Mesenchymal stem cell (in vitro differentiated cells and primary cell): ENCODE measurements at regions not wholly inside any gene's neighbourhood (a gene's known extent, or its start where the extent isn't known, plus 50 kb on each side); places are given as distances from the start of the nearest gene placed in this dataset.

ENCODE experiments used
- DNase-seq: peaks from one replicate; pipeline ENCODE4 v3.0.0-alpha.2; 2013
- H2AFZ ChIP-seq: one replicate; pipeline ENCODE4 v1.6.1; 2013; ENCODE audit warnings: low read depth, mild to moderate bottlenecking, control low read depth, inconsistent platforms, low read length, moderate library complexity
- H2AK5ac ChIP-seq: 2 replicates; pipeline ENCODE4 v1.6.1; 2013; ENCODE audit warnings: low read length, moderate library complexity, mild to moderate bottlenecking, inconsistent platforms; ENCODE audit not compliant: severe bottlenecking
- H2BK120ac ChIP-seq: one replicate; pipeline ENCODE4 v1.6.1; 2013; ENCODE audit warnings: low read depth, mild to moderate bottlenecking, inconsistent platforms, low read length, moderate library complexity
- H2BK12ac ChIP-seq, 2 experiments: one replicate each; pipeline ENCODE4 v1.6.1; 2013; ENCODE audit warnings: inconsistent platforms in 2 of 2, low read length in 2 of 2, mild to moderate bottlenecking in 2 of 2, moderate library complexity in 2 of 2, control low read depth in 1 of 2
- H2BK15ac ChIP-seq: one replicate; pipeline ENCODE4 v1.6.1; 2013; ENCODE audit warnings: mild to moderate bottlenecking, low read depth, inconsistent platforms; ENCODE audit not compliant: poor library complexity, severe bottlenecking
- H2BK5ac ChIP-seq: 2 replicates; pipeline ENCODE4 v1.6.1; 2013; ENCODE audit warnings: low read depth, mild to moderate bottlenecking, low read length, control low read depth, inconsistent platforms; ENCODE audit not compliant: poor library complexity, severe bottlenecking
- H3K14ac ChIP-seq, 2 experiments: one replicate each; pipeline ENCODE4 v1.6.1; 2013; ENCODE audit warnings: inconsistent platforms in 2 of 2, low read length in 2 of 2, control low read depth in 1 of 2, mild to moderate bottlenecking in 1 of 2, moderate library complexity in 1 of 2
- H3K18ac ChIP-seq, 2 experiments: one replicate each; pipeline ENCODE4 v1.6.1; 2013; ENCODE audit warnings: inconsistent platforms in 2 of 2, low read length in 2 of 2, control low read depth in 1 of 2, low read depth in 1 of 2, mild to moderate bottlenecking in 1 of 2
- H3K23ac ChIP-seq, 2 experiments: one replicate each; pipeline ENCODE4 v1.6.1; 2013; ENCODE audit warnings: inconsistent platforms in 2 of 2, low read length in 2 of 2, mild to moderate bottlenecking in 2 of 2, moderate library complexity in 2 of 2, control low read depth in 1 of 2
- H3K27ac ChIP-seq: 2 replicates; pipeline ENCODE4 v1.5.1; 2013; ENCODE audit warnings: mild to moderate bottlenecking, moderate library complexity, low read length, control low read depth, inconsistent platforms; ENCODE audit not compliant: poor library complexity, severe bottlenecking
- H3K27me3 ChIP-seq, 2 experiments: 2 replicates each; pipeline versions ENCODE4 v1.6.1 to v1.7.0; 2013; ENCODE audit warnings: low read length in 2 of 2, mild to moderate bottlenecking in 2 of 2, moderate library complexity in 2 of 2, control low read depth in 1 of 2, inconsistent platforms in 1 of 2; ENCODE audit not compliant: control insufficient read depth in 1 of 2, insufficient read depth in 1 of 2
- H3K36me3 ChIP-seq, 2 experiments: 2 replicates each; pipeline versions ENCODE4 v1.6.1 to v1.7.0; 2013; ENCODE audit warnings: low read length in 2 of 2, control low read depth in 1 of 2, inconsistent platforms in 1 of 2, low read depth in 1 of 2, mild to moderate bottlenecking in 1 of 2; ENCODE audit not compliant: insufficient read depth in 2 of 2, control insufficient read depth in 1 of 2
- H3K4ac ChIP-seq, 2 experiments: one replicate each; pipeline ENCODE4 v1.6.1; 2013; ENCODE audit warnings: inconsistent platforms in 2 of 2, low read length in 2 of 2, mild to moderate bottlenecking in 2 of 2, moderate library complexity in 2 of 2, control low read depth in 1 of 2, low read depth in 1 of 2
- H3K4me1 ChIP-seq: 2 replicates; pipeline ENCODE4 v1.6.1; 2013; ENCODE audit warnings: low read depth, low read length, control low read depth; ENCODE audit not compliant: control insufficient read depth, insufficient read depth
- H3K4me2 ChIP-seq: 2 replicates; pipeline ENCODE4 v1.6.1; 2013; ENCODE audit warnings: low read length, mild to moderate bottlenecking, inconsistent platforms; ENCODE audit not compliant: poor library complexity, severe bottlenecking
- H3K4me3 ChIP-seq, 2 experiments: 2 replicates each; pipeline versions ENCODE4 v1.5.1 to v1.7.0; 2013; ENCODE audit warnings: low read length in 2 of 2, mild to moderate bottlenecking in 2 of 2, control low read depth in 1 of 2, low read depth in 1 of 2; ENCODE audit not compliant: insufficient read depth in 1 of 2
- H3K79me1 ChIP-seq: replicated peaks from 2 replicates; pipeline ENCODE4 v1.6.1; 2013; ENCODE audit warnings: mild to moderate bottlenecking, control low read depth, low read length, inconsistent platforms; ENCODE audit not compliant: poor library complexity, severe bottlenecking
- H3K9ac ChIP-seq: 2 replicates; pipeline ENCODE4 v1.7.0; 2013; ENCODE audit warnings: mild to moderate bottlenecking, low read length, moderate library complexity
- H3K9me3 ChIP-seq: 2 replicates; pipeline ENCODE4 v1.7.0; 2013; ENCODE audit warnings: mild to moderate bottlenecking, low read length; ENCODE audit not compliant: control insufficient read depth
- H4K8ac ChIP-seq: one replicate; pipeline ENCODE4 v1.6.1; 2013; ENCODE audit warnings: inconsistent platforms, mild to moderate bottlenecking, low read length, moderate library complexity
- H4K91ac ChIP-seq: one replicate; pipeline ENCODE4 v1.6.1; 2013; ENCODE audit warnings: mild to moderate bottlenecking, low read length, inconsistent platforms
- WGBS: methylation state at CpG from one replicate; pipeline ENCODE4 v1.1.7; 2013; ENCODE audit warnings: mixed read lengths; 5-methylcytosine and 5-hydroxymethylcytosine counted together

DNA sequence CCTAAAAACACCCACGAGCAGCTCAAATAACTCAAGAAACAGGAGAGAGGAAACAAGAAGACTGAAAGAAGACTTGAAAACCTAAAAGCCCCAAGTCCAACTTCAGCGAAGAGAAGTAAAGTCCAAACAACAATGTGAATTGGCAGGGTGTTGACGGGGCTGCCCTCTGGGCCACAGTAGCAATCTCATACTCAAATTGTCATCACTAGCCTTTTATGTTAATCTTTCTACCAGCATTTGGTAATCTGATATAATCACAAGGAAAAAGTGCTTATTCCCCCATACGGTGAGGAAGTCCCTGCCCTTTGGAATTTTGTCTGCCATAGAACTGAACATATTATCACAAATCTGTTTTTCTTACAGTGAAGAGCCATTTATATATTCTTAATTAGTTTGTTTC is 51.5 kb upstream of the IFNE start:
- no peak overlapping the region for H4K8ac ChIP-seq
- 71% methylated on average over 4 of the region's 4 CpGs for WGBS
- H3K4ac ChIP-seq = no peak overlapping the region
- H2BK5ac ChIP-seq = no peak overlapping the region
- peaks cover 24% of the 10 kb centered on the region for H3K79me1 ChIP-seq
- no peak overlapping the region for H3K23ac ChIP-seq
- H3K27ac ChIP-seq = no peak overlapping the region
- H3K27me3 ChIP-seq = no peaks in the 10 kb centered on the region
- H2BK12ac ChIP-seq = no peak overlapping the region
- no peak overlapping the region for H2AK5ac ChIP-seq
- H2BK15ac ChIP-seq = no peak overlapping the region
- H3K4me1 ChIP-seq = no peaks in the 10 kb centered on the region
- no peak overlapping the region for H3K4me2 ChIP-seq
- H3K4me3 ChIP-seq = no peak overlapping the region
- H3K18ac ChIP-seq = no peak overlapping the region
- H3K9ac ChIP-seq = peak overlapping the region; percentile 16
- DNase-seq = no peak
- H3K36me3 ChIP-seq = peaks cover under 1 to 64% of the 10 kb centered on the region in 2 experiments
- no peak overlapping the region for H4K91ac ChIP-seq
- no peak overlapping the region for H3K14ac ChIP-seq
- H2AFZ ChIP-seq = no peak overlapping the region
- H2BK120ac ChIP-seq = no peak overlapping the region
- no peaks in the 10 kb centered on the region for H3K9me3 ChIP-seq

DNA sequence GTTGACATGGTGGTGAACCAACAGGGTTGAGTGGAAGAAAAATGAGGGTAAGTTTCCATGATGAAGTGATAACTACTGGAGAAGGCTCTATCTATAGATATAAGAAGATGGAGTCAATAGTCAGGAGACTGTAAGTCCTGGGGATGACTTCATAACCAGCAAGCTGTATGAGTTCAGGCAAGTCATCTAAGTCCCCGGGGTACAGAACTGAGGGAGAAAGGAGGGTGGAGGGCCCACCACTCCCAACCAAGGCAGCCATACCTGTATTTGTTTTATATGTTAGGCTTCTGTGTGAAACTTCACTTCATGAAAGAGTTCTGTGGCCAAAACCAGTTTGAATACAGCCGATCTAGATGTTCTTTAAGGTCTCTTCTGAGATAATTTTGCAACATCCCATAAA is 53.3 kb upstream of the IFNE start:
- DNase-seq = no peak
- Histone ChIP-seq H4K91ac (no peak overlapping the region), H3K18ac (no peak overlapping the region), H3K27ac (no peak overlapping the region), H2AK5ac (no peak overlapping the region), H3K4ac (no peak overlapping the region), H3K4me2 (no peak overlapping the region), H3K14ac (no peak overlapping the region), H3K9me3 (no peaks in the 10 kb centered on the region), H2BK15ac (no peak overlapping the region), H3K36me3 (peaks cover 0 to 47% of the 10 kb centered on the region in 2 experiments), H4K8ac (no peak overlapping the region), H3K23ac (no peak overlapping the region), H2BK5ac (no peak overlapping the region), H2BK12ac (no peak overlapping the region), H3K9ac (no peak overlapping the region), H3K79me1 (peaks cover 16% of the 10 kb centered on the region), H3K27me3 (no peaks in the 10 kb centered on the region), H3K4me3 (no peak overlapping the region), H3K4me1 (no peaks in the 10 kb centered on the region), H2BK120ac (no peak overlapping the region), H2AFZ (no peak overlapping the region)
- WGBS = 95% methylated on average over 1 of the region's 2 CpGs

GRCh38 chr9:21542787-21543186 is 60.7 kb upstream of the IFNE start:
- Histone ChIP-seq H3K4me2 (peak overlapping the region; percentile 21), H3K9me3 (no peaks in the 10 kb centered on the region), H3K4me1 (no peaks in the 10 kb centered on the region), H2BK12ac (no peak overlapping the region), H3K18ac (no peak overlapping the region), H3K14ac (no peak overlapping the region), H3K27me3 (no peaks in the 10 kb centered on the region), H3K36me3 (peaks cover 0 to 12% of the 10 kb centered on the region in 2 experiments), H4K91ac (no peak overlapping the region), H3K4me3 (no peak overlapping the region), H3K9ac (peak overlapping the region; percentile 68), H2BK5ac (no peak overlapping the region), H2BK15ac (no peak overlapping the region), H3K23ac (no peak overlapping the region), H3K79me1 (peaks cover 1% of the 10 kb centered on the region), H3K4ac (no peak overlapping the region), H4K8ac (no peak overlapping the region), H2AK5ac (no peak overlapping the region), H2BK120ac (no peak overlapping the region), H2AFZ (no peak overlapping the region), H3K27ac (peak overlapping the region; percentile 64)
- no CpG with 5 or more reads among the region's 2 CpGs for WGBS
- peak; percentile 37 for DNase-seq

GRCh38 chr9:21543187-21543586 is 61.1 kb upstream of the IFNE start:
- Histone ChIP-seq H3K18ac (no peak overlapping the region), H2BK5ac (no peak overlapping the region), H3K4me1 (no peaks in the 10 kb centered on the region), H4K91ac (no peak overlapping the region), H2AFZ (no peak overlapping the region), H3K27me3 (no peaks in the 10 kb centered on the region), H3K14ac (no peak overlapping the region), H3K4ac (no peak overlapping the region), H3K36me3 (peaks cover 0 to 12% of the 10 kb centered on the region in 2 experiments), H4K8ac (peak overlapping the region; percentile 60), H3K23ac (no peak overlapping the region), H2AK5ac (no peak overlapping the region), H3K4me3 (no peak overlapping the region), H3K79me1 (peaks cover 1% of the 10 kb centered on the region), H3K4me2 (no peak overlapping the region), H3K27ac (peak overlapping the region; percentile 64), H2BK12ac (no peak overlapping the region), H2BK120ac (no peak overlapping the region), H3K9me3 (no peaks in the 10 kb centered on the region), H3K9ac (peak overlapping the region; percentile 68), H2BK15ac (no peak overlapping the region)
- DNase-seq = no peak
- WGBS = 77% methylated on average over 2 of the region's 4 CpGs
